Activated CD8-positive, alpha-beta memory T cell treated with anti-CD3 and anti-CD28 coated beads for 36 hours (primary cell): ENCODE measurements at regions not wholly inside any gene's neighbourhood (a gene's known extent, or its start where the extent isn't known, plus 50 kb on each side); places are given as distances from the start of the nearest gene placed in this dataset.
"Not testable (repeated sequence)": the region's sequence is repeated elsewhere in the genome, so short reads cannot be mapped to it uniquely, and the experiment has no call there.

Source experiments
- CTCF ChIA-PET: fragments of 350-600 bp; sonication (Branson Sonifier 250); formaldehyde crosslinking; loops from one replicate; lab custom pipeline; 2021; ENCODE audit warnings: antibody characterized with exemption; lab: Charles Lee
- POLR2A ChIA-PET: fragments of 350-600 bp; sonication (Branson Sonifier 250); formaldehyde crosslinking; loops from one replicate; lab custom pipeline; 2021; ENCODE audit warnings: antibody characterized with exemption; lab: Charles Lee

DNA sequence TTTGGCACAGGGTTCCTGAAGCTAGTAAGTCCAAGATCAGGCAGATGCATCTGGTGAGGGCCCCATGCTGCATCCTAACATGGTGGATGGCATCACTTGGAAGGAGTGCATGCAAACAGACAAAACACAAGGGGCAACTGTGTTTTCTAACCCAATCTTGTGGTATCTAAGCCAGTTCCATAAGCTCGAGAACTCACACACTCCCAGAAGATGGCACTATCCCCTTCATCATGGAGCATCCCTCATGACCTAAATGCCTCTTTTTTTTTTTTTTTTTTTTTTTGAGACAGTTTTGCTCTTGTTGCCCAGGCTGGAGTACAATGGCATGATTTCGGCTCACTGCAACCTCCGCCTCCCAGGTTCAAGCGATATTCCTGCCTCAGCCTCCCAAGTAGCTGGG lies 1763.5 kb downstream of the SLITRK5 start:
- CTCF ChIA-PET, POLR2A ChIA-PET: not testable (repeated sequence)

DNA sequence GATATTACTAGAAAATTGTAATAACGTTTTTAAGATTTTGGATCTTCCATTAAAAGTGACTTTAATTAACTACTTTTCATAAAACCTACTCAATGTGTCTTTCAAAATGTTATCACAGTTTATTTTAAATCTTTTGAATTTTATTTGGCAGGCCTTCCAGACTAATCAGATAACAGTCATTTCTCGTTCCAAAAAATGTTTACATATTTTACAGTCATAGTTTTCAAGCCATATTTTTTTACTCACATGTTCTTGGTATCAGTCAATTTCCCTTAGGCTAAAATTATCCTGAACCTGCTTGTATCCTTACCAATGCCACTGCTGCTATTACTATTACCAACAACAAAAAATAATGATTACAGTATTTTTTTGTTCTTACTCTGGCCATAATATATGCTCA lies 1783.5 kb downstream of the SLITRK5 start:
- CTCF ChIA-PET = no interaction called here
- POLR2A ChIA-PET = no interaction called here

DNA sequence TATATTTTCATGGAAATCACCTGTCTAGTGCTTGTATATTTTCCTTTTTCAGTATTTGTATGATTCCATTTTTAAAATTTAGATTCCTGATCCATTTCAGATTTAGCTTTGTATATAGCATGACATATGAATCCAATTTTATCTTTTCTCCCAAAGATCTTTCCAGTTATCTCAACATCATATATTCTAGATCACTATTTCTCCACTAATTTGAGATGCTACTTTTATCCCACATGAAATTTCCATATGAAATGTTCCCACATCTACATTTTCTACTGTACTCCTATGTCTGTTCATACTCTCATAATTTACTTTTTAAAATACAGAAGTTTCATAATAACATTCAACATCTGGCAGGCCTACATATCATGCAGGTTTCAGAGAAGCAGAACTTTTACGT lies 1784.1 kb downstream of the SLITRK5 start:
- POLR2A ChIA-PET = no interaction called here
- CTCF ChIA-PET = no interaction called here

DNA sequence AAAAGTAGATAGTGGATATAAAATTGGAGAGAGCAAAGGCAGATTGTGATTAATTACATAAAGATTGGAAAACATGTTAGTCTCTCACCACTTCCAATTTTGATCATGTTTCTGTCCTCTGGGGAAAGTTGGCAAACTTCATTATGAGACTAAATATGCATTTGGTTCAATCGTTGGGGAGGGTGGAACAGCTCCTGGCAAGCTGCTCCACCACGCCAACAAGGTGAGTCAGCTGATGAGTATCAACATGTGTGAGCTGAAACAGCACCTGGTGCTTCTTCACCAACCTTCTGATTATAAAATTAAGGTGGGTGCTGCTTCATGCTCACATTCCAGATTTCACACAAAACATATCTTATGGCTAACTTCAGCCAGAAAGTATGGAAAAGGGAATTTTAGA lies 1784.6 kb downstream of the SLITRK5 start:
- POLR2A ChIA-PET = no interaction called here

DNA sequence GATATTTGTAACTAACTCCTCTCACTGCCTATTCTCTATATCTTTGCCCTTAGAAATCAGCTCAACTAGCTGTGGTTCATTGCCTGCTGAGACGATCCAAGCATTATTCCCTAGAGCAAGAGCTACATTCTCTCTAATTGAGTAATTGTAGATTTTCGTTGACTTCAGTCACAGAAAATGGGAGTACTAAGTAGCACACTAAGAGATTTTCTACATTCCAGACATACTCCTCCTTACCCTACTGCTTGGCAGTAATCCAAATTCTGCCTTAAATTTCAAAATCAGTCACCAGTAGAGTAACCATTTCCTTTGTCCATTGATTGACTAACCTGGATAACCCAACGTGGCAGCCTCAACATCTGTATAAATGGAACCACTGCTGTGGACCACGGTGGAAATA lies 1786.8 kb downstream of the SLITRK5 start:
- ChIA-PET CTCF (no interaction called here), POLR2A (no interaction called here)

More for the DNA sequence above, 1784.6 kb downstream of the SLITRK5 start:
- CTCF ChIA-PET = no interaction called here

DNA sequence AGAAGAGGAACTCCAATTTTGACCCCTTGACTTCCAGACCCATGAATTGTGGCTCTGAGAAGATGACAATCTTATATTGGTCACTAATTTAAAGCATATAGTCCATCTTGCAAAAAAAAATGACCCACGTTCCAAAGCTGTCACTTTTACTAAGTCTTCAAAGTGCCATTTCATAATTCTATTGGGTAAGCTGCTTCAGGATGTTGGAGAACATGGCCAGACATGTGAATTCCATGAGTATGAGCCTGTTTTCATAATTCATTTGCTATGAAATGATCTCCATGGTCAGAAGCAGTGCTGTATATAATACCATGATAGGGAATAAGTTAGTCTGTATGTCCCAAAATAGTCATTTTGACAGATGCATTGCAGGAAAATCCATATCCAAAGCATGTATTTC lies 1787.3 kb downstream of the SLITRK5 start:
- CTCF ChIA-PET = no interaction called here
- POLR2A ChIA-PET = no interaction called here

DNA sequence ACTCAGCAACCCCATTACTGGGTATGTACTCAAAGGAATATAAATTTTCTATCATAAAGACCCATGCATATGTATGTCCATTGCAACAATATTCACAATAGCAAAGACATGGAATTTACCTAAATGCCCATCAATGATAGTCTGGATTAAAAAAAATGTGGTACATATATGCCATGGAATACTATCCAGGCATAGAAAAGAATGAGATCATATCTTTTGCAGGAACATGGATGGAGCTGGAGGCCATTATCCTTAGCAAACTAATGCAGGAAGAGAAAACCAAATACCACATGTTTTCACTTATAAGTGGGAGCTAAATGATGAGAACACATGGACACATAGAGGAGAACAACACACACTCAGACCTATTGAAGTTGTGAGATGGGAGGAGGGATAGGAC lies 1789.7 kb downstream of the SLITRK5 start:
- CTCF ChIA-PET, POLR2A ChIA-PET: not testable (repeated sequence)

DNA sequence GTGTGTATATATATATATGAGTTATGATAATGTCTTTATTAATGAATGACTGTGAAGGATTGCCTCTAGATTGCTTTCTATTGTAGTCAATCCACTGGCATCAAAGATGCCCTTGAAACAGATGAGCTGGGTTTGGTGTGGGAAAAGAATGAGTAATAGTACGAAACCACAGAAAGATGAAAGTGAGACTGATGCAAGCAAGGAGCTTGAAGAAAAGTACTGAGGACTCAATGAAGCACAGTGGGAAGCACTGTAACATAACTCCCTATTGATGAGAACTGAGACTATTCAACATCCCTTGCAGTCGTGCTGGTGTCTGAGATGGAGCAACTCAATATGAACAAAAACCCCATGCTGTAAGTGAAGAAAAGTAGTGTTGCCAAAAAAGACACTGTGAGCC lies 1794.2 kb downstream of the SLITRK5 start:
- ChIA-PET POLR2A (no interaction called here), CTCF (no interaction called here)

DNA sequence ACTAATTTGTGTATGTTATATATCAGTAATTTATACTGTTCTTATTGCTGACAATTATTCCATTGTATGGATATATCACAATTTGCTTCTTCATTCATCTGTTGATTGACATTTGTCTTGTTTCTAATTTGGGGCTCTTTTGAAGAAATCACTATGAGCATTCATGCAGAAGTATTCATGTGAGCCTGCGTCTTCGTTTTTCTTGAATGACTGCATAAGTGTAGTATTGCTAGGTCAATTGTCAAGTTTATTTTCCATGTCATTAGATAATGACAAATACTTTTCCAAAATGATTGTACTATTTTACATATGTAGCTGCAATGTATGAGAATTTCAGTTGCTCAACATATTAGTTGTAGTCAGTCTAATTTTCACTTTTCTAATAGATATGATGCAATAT lies 1796.9 kb downstream of the SLITRK5 start:
- ChIA-PET POLR2A (no interaction called here), CTCF (no interaction called here)

DNA sequence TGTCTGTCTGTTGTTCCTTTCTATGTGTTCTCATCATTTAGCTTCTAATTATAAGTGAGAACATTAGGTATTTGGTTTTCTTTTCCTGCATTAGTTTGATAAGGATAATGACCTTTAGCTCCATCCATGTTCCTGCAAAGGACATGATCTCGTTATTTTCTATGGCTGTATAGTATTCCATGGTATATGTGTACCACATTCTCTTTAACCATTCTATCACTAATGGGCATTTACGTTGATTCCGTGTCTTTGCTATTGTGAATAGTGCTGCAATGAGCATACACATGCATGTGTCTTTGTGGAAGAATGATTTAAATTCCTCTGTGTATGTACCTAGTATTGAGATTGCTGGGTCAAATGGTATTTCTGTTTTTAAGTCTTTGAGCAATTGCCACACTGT lies 1799.7 kb downstream of the SLITRK5 start:
- POLR2A ChIA-PET = no interaction called here
- CTCF ChIA-PET = no interaction called here

DNA sequence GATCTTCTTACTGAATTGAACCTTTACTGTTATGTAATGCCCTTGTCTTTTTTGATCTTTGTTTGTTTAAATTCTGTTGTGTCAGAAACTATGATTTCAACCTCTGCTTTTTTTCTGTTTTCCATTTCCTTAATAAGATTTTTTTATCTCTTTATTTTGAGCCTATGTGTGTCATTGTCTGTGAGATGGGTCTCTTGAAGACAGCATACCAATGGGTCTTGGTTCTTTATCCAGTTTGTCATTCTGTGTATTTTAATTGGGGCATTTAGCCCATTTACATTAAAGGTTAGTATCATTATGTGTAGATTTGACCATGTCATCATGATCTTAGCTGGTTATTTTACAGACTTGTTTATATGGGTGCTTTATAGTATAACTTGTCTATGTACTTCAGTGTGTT lies 1803.3 kb downstream of the SLITRK5 start:
- POLR2A ChIA-PET = no interaction called here

DNA sequence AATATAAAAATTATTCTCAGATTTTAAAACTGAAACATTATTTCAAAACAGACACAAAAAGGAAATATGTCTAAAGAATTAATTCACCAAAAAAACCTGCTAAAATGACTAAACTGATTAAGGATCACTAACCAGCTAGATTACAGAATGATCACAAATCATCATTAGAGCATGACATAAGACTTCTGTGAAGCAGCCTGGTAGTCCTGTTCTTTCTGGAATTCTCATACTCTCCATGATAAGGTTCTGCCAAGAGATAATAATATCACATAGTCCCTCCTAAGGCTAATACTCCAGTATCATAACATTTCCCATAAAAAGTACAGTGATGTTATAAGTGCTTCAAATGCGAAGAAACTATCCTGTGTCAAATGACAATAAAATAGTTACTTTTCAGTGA lies 1814.9 kb downstream of the SLITRK5 start:
- ChIA-PET CTCF (no interaction called here), POLR2A (no interaction called here)

More for the DNA sequence above, 1803.3 kb downstream of the SLITRK5 start:
- CTCF ChIA-PET = no interaction called here

DNA sequence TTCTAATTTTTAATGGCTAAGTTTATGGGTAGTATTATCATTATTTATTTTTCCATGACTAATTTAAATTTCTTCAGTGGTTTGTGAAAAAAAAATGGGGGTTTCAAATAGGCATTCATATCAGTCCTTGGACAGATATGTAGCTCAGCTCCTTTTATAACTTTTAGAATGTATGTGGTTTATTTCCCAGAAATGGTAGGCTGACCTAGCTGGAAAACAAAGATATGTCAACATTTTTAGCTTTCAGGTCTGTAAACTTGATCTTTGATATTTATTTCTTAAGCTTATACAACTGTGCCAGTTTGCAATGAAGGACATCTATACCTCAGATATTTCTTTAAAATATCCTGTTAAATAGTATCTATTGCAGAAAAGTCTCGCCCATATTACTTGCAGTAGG lies 1815.5 kb downstream of the SLITRK5 start:
- CTCF ChIA-PET = no interaction called here
- POLR2A ChIA-PET = no interaction called here

DNA sequence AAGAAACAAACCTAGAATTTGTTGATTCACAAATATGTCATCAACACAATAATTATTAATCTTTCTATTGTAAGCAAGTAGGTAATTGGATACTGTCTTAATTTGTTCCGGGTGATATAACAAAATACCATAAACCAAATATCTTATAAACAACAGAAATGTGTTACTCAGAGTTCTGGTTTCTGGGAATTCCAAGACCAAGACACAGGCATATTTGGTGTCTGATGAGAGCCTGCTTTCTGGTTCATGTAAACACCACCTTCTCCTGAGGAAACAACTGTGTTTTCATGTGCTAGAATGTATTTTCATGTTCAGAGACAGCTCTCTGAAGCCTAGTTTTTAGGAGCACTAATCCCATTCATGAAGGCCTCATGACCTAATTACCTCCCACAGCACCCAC lies 1819.5 kb downstream of the SLITRK5 start:
- POLR2A ChIA-PET = no interaction called here

DNA sequence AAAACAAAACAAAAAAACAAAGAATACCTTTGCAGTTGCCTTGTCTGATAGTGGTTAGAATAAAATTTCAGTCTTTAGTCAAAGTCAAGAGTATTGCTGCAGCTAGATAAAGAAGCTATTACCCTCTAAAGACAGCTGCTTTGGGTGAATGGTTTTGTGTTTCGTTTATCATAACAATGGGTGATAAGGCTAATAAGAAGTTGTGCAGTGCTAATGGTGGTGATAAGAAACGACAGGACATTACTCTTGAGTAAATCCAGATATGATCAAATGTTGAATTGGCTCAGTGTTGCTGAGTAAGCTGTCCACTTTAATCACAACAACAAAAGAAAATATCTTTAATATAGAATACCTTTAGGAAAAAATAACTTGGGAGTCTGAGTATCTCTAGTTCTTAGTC lies 1825.3 kb downstream of the SLITRK5 start:
- ChIA-PET POLR2A (no interaction called here), CTCF (no interaction called here)

More for the DNA sequence above, 1819.5 kb downstream of the SLITRK5 start:
- CTCF ChIA-PET = no interaction called here

DNA sequence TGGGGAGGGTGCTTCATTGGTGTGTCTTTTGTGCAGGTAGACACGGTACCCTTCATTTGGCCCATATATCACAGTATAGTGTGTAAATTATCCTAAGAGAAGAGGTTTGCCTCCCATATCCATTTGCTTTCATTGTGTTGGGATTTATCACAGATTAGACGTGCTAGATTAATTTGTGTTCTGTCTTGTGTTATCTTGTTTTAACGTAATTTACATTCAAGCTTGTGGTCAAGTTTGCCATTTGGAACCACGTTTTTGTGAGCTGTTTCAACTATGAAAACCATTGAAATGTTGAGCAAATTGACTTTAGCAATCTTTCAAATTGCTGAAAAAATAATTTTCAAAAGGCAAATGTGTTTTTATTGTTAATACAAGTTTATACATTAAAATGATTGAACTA lies 1826.5 kb downstream of the SLITRK5 start:
- ChIA-PET POLR2A (no interaction called here), CTCF (no interaction called here)

DNA sequence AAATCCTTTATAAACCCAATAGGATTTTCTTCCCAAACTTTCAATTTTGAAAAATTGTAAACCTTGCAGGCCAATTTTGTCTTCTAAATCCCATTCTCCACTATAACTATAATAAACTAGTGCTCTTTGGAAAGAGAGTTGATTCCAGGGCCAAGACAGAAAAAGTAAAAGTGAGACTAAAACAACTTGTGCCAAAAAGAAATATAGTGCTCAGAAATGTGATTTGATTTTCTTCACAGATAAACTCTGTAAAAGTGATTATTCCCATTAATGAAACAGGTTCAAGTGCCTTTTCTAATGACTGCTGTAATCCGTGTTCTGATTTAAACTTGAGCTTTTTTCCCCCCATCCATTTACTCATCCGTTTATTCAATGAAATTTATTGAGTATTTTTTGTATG lies 1831.1 kb downstream of the SLITRK5 start:
- POLR2A ChIA-PET = no interaction called here
- CTCF ChIA-PET = no interaction called here

DNA sequence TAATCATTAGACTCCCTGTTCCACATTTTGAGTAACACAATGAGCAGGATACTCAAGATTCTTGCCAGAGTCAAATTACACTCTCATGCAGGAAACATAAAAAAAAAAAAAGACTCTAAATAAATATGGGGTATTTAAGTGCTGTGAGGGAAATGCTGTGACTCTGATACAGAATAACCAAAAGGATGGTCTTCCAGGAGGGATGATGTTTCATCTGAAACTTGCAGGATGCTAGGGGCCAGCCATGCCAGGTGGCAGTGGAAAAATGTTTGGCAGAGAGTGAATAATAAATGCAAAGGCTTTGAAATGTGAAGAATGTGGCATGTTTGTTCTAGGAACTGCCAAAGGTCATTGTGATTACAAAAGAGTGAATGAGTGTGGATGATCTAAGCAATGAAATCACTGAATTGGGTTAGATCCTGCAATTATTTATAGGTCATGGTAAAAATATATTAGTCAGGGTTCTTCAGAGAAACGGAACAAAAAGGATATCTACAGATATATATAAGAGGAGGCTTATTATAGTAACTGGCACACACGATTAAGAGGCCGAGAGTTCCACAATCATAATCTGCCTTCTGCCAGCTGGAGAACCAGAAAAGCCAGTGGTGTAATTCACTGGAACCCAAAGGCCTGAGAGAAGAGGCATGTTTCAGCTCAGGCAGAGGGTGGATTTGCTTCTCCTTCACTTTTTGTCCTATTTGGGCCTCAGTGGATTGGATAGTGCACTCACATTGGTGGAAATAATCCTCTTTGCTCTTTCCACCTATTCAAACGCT lies 1832.8 kb upstream of the MIR17HG start:
- POLR2A ChIA-PET = no interaction called here

DNA sequence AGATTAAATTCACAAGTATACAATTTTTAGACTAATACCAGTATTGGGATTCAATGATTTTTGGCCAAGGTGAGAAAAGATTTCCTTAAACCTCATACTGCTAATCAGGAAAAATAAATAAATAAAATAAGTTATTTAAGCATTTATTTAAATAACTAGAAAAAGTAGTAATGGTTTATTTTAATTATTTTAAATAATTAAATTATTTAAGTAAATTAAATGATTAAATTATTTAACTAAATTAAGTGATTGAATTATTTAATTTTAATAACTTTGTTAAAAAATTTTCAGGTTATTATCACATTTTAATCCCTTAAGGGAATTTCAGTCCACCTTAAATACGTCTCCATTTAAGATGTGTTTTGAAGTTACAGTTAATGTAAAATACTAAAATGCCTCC lies 1831.5 kb upstream of the MIR17HG start:
- ChIA-PET POLR2A (no interaction called here), CTCF (no interaction called here)

More for the DNA sequence above, 1832.8 kb upstream of the MIR17HG start:
- CTCF ChIA-PET = no interaction called here

DNA sequence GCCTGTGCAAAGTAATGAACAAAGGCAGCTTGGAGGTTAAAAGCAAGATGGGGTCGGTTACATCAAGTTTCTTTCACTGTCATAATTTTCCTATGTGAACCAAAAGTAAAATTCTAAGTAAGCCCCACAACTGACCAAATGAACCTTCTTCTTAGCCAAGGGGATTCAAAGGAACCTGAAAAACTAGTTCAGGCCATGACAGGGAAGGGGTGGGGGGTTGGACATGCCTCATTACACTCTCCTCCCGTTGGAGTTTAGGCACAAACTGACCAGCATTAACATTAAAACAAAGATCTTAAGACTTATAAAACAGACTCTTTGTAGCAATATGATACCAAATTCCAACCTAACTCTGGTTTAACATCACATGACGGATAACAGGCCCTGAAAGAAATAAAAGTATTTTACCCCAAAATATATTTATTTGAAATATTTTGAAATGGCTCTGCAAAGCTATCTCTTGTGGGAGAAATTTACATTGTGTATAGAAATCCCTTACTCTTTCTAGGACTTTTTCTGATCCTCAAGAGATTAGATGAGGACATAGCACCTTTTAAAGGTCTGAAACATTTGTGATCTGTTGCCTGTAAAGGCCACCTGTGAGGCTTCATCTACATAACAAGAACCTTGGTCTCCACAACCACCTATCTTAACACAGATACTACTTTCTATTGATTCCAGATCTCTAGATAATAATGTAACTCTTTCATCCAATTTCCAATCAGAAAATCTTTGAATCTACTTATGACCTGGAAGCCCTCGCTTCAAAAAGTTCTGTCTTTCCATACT lies 1829.0 kb upstream of the MIR17HG start:
- CTCF ChIA-PET = no interaction called here
- POLR2A ChIA-PET = no interaction called here

DNA sequence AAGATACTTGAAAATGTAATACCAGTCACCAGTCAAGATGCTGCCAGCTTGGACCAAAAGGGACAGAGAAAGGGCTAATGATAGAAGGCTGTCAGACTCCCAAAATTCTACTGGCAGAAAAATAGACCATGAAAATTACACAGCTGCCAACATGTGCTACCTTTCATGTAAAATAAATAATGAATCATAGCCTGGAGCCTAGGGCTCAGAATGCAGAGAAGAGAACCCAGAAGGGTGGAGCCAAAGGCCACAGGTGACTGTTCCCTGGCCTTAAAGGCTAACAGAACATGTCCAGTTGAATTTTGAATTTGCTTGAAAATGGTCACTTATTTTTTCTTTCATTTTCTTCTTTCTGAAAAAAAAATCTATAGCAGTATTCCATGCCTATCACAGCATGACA lies 1827.0 kb upstream of the MIR17HG start:
- ChIA-PET POLR2A (no interaction called here), CTCF (no interaction called here)
